GM18870 (cell line): ENCODE measurements at regions not wholly inside any gene's neighbourhood (a gene's known extent, or its start where the extent isn't known, plus 50 kb on each side); places are given as distances from the start of the nearest gene placed in this dataset.

Experiments used
- ATAC-seq: cut with Tn5 transposase; IDR thresholded peaks from one replicate; pipeline ENCODE4 v1.9.1; 2021; ENCODE audit warnings: moderate library complexity; ENCODE audit not compliant: unreplicated experiment

- ATAC-seq, result no peak
Measured at GRCh38 chr19:32138416-32138815, 207.0 kb upstream of the ZNF507 start.

DNA sequence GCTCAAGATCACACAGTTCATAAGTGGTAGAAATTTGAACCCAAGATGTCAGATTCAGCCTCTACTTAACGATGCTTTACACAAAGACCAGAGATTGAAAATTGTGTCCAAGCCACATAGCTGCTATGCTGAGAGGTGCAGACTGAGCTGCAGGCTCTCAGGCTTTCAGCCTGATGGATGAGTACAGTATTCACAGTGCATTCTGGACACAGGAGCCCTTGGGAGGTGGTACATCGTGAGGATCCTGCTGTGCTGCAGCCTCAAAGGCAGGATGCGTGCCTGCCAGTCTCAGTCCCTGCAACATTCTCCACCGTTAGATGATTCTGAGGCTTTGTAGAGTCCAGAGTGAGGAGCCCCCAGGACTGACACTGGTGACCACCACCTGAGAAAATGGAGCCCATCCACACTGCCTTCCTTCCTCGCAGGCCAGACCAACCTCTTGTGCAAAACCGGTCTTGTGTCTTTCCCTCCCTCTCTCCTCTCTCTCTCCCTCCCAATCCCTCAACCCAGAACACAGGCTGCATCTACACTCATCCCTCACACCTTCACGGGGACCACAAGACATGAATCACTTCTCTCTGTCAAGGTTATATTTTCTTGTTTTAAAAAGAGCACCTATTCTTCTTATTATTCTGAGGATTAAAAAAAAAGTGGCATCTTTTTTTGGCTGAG lies 203.4 kb upstream of the ZNF507 start:
- ATAC-seq, result no peak

GRCh38 chr19:32146664-32147063 lies 198.7 kb upstream of the ZNF507 start:
- no peak for ATAC-seq

DNA sequence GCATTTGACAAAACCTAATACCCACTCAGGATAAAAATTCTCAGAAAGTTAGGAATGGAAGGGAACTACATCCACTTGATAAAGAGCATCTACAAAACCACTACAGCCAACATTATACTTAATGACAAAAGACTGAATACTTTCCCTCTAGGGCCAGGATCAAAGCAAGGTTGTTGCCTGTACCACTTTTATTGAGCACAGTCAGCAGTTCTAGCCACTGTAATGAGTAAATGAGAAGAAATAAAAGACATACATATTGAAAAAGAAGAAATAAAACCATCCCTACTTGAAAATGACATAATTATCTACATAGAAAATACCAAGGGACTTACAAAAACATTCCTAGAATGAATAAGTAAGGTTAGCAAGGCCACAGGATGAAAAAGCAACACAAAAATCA lies 194.8 kb upstream of the ZNF507 start:
- ATAC-seq, result no peak

- no peak for ATAC-seq
Measured at GRCh38 chr19:32154418-32154817, 191.0 kb upstream of the ZNF507 start.

DNA sequence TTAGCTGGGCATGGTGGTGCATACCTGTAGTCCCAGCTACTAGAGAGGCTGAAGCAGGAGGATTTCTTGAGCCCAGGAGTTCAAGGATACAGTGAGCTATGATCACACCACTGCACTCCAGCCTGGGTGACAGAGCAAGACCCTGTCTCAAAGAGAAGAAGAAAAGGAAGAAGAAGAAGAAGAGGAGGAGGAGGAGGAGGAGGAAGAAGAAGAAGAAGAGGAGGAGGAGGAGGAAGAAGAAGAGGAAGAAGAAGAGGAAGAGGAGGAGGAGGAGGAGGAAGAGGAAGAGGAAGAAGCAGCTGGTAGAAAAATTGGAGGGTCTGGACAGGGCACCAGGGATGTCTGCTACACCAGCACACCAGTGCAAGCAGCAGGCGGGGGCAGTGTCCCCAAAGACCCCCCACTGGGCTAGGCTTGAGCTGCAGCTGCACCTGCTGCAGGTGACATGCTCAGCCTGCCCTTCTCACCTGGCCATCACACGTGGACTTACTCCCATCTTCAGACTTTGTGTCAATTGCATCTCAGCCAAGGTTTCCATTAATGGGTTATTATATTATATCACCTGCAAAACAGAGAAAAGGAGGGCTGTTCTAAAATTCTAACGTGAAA lies 180.9 kb upstream of the ZNF507 start:
- ATAC-seq, result no peak

GRCh38 chr19:32165141-32165540 lies 180.3 kb upstream of the ZNF507 start:
- ATAC-seq, result no peak

DNA sequence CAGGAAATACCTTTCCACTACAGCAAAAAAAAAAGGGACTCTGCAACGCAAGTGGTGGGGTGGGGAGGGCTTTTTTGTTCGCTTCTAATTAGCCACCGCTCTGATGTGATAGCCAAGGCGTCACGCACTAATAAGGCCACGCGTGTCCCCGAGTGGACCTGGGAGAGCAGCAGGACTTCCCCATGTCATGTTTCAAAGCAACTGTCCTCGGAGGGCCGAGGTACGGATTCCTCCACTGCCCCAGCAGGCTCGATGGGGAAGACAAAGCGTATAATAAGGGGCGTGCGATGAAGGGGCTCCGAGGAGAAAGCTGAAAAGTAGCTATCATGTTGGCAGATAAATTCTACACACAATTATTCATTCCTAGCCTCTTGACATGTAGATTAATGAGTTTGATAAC lies 179.7 kb upstream of the ZNF507 start:
- ATAC-seq, result no peak

GRCh38 chr19:32166238-32166637 lies 179.2 kb upstream of the ZNF507 start:
- no peak for ATAC-seq

GRCh38 chr19:32168111-32168510 lies 177.3 kb upstream of the ZNF507 start:
- ATAC-seq, result no peak

GRCh38 chr19:32168606-32169005 lies 176.8 kb upstream of the ZNF507 start:
- no peak for ATAC-seq

GRCh38 chr19:32171719-32172151 lies 173.7 kb upstream of the ZNF507 start:
- ATAC-seq, result no peak

- no peak for ATAC-seq
Measured at GRCh38 chr19:32172566-32173160, 172.7 kb upstream of the ZNF507 start.

GRCh38 chr19:32173836-32174235 lies 171.6 kb upstream of the ZNF507 start:
- ATAC-seq, result no peak

DNA sequence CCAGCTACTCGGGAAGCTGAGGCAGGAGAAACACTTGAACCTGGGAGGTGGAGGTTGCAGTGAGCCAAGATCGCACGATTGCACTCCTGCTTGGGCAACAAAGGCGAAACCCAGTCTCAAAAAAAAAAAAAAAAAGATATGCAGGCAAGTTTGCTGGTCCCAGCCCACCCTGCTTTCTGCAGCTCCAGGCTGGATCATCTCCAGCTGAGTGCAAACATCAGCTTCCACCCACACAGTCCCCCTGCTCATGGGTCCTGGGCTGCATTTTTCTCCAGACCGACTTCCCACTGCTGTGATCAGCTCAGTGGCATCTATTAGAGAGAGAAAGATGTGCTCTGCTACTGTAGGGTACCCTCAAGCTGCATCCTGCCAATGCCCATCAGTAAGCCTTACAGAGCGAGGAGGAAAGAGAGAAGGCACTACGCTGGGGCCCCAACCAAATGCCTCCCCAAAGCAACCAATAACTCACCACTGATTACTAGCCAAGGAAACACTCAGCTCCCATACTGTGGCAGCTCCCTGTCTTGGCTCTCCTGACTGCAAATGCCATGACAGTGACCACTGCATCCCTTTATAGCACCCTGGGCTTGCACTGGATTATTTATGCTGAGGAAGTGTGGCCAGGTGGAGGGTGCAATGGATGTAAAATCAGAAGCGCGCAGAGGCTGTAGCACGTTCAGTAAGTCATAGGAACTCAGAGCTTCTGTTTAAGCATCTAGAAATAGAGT lies 170.9 kb upstream of the ZNF507 start:
- ATAC-seq, result no peak

GRCh38 chr19:32176591-32176990 lies 168.8 kb upstream of the ZNF507 start:
- no peak for ATAC-seq

DNA sequence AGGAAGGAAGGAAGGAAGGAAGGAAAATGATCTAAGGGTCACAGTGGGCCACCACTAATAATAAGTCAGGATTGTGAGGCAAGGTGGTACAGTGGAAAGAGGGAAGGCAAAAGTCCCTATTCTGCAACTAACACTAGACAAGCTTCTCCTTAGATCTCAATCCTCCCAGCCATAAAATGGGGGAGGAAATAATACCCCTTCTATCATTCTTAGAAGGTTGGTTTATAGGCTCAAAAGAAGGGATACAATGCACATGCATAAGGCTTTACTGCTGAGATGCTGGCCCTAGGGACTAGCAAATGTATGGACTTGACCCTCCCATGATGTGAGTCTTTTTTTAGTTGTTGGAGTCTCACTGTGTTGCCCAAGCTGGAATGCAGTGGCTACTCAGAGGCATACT lies 167.7 kb upstream of the ZNF507 start:
- ATAC-seq, result no peak

GRCh38 chr19:32178401-32178800 lies 167.0 kb upstream of the ZNF507 start:
- ATAC-seq, result no peak

DNA sequence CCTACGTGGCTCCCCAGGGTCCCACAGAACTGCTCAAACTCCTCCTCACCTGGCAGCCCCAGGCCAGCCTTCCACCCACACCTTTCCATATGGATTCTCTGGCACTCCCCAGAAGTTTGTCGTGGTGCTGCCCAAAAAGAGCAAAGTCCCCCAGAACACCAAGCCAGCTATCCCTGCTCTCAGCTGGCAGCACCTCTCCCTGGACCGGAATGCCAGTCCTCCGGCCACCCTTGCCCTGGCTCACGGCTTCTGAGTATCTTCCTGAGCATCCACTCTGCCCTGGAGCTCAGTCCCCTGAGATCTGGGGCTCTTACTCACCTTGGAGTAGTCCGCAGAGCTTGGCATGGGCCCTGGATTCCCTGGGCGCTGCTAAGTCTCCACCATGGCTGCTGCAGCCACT lies 166.5 kb upstream of the ZNF507 start:
- no peak for ATAC-seq

DNA sequence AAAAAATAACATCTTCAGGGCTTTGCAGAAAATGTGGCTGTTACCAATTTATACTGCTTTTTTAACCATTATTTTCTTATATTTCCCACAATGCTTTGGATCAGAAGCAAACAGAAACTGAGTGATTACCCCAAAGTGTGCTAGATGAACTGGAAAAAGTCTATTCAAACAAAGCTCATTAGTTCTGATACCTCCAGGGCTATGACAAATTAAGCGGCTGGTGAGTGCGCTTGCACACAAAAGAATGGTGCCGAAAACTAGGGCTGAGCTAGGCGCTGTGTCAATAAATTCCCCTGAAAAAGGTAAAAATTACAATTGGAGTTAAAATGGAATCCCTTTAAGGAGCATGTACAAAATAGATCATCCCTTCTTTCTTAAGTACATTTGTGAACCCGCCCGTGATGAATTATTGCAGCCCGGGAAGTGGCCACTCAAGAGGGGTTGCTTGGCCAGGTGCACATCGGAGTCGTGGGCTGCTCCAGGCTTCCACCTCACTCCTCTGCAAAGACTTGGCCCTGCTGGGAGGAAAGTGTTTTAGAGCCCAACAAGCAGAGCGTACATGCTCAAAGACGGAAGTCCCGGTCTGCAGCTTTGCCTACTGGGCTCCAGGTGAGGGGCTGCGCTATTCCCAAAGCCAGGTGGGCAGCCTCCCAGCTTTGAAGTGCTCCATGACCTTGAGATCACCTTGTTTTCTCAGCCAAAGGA lies 164.0 kb upstream of the ZNF507 start:
- no peak for ATAC-seq
